Right cardiac atrium (tissue), 5 donors: ENCODE measurements at regions not wholly inside any gene's neighbourhood (a gene's known extent, or its start where the extent isn't known, plus 50 kb on each side); places are given as distances from the start of the nearest gene placed in this dataset.

ENCODE experiments used
- ATAC-seq, 2 donors: fragments of 200-7000 bp; cut with Tn5 transposase; one replicate each; pipeline versions ENCODE4 v1.8.0 to v1.9.1; 2020; ENCODE audit warnings: moderate library complexity in 2 of 2, mild to moderate bottlenecking in 1 of 2
- DNase-seq, 3 donors: peaks; one replicate each; pipeline ENCODE4 v3.0.0-alpha.2; 2020
- H3K27ac ChIP-seq: one replicate; pipeline ENCODE4 v1.5.1; 2013; ENCODE audit warnings: mild to moderate bottlenecking, low read length, control low read depth, moderate library complexity
- H3K27me3 ChIP-seq: one replicate; pipeline ENCODE4 v1.6.1; 2013; ENCODE audit not compliant: control insufficient read depth, insufficient read depth
- H3K4me1 ChIP-seq: one replicate; pipeline ENCODE4 v1.6.1; 2013; ENCODE audit warnings: low read length; ENCODE audit not compliant: control insufficient read depth, insufficient read depth
- H3K4me3 ChIP-seq: one replicate; pipeline ENCODE4 v1.5.1; 2013; ENCODE audit warnings: low read length, control low read depth
- H3K9me3 ChIP-seq: one replicate; pipeline ENCODE4 v1.6.1; 2013; ENCODE audit warnings: low read length; ENCODE audit not compliant: control insufficient read depth
- WGBS: extraction: QIAGEN DNeasy Blood & Tissue Kit; methylation state at CpG from one replicate; pipeline ENCODE4 v1.1.7; 2013; 5-methylcytosine and 5-hydroxymethylcytosine counted together
- intact Hi-C, 4 donors: fragments of 100-400 bp; cut with DNase I; formaldehyde crosslinking; loops; one replicate each; pipeline versions ENCODE4 v1.11.0 to v1.14.0; 2022 to 2023
- donor health status: healthy with polysubstance abuse.
- donor health status: DM: no; HTN: yes; CAD: no.
- donor health status: DM: no; HTN: no; CAD: no.
- donor health status: DM: no; HTN: yes; CAD: no; lungs with severe emphysema.
- donor health status: DM: yes; HTN: yes; CAD: no.

DNA sequence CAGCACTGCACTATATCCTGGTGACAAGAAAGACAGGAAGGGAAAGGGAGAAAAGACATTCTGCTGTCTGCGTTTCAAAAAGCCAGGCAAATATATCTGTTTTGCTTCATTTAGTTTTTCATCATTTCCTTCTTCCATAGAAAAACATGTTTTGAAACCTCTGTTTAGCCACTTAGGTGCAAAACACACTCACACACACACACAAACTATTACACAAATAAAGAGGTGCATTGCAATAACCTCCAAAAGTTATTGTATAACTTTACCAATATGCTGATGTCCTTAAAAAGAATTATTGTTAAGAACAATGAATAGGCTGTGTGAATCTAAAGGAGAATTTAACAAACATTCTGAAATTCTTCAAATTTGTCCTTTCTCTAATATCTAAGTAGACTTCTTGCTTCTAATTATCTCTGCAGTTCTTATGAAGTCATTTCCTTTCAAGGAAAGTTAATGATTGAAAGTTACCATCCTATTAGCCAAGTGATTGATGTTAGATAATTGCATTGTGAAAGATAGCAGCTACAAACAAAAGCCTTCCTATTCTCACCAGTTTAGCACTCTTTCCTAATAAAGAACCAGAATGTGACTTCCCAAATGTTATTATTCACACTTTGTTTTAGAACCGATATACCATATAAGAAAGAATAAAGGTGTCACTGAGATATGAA lies 516.7 kb downstream of the KCNJ3 start:
- Histone ChIP-seq H3K9me3 (no peaks in the 10 kb centered on the region), H3K4me3 (no peak overlapping the region), H3K27ac (no peak overlapping the region), H3K27me3 (no peaks in the 10 kb centered on the region), H3K4me1 (no peaks in the 10 kb centered on the region)
- no peak for DNase-seq
- 46% methylated on average over 2 of the region's 2 CpGs for WGBS
- intact Hi-C loops, result no loop called here
- ATAC-seq, result no peak

DNA sequence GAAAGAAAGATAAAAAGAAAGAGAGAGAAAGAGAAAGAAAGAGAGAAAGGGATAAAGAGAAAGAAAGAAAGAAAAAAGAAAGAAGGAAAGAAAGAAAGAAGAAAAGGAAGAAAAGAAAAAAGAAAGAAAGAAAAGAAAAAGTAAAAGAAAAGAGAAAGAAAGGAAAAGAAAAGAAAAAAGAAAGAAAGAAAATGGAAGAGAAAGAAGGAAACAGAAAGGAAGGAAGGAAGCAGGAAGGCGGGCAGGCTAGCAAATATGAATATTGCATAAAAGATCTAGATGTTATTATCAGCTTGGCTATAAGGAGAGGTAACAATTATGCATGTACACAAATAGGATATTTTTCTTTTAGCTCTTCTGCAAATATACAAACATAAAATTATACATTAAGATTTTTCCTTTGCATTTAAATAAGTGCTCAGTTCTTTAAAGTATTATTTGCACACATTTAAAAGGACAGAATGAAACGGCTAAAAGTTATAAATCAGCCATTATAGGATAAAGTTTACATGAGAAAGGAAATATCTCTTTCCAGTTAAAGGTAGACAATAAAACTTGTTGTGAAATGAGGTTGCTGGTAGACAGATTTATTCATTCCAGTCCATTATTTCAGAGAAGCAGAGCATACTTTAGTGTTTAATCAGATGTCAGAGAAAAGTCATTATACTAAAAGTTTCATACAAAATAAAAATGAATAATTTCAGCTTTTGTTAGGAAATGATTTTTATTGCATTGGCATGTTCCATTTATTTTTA lies 511.4 kb downstream of the KCNJ3 start:
- ATAC-seq (no peak), DNase-seq (no peak)
- no peaks in the 10 kb centered on the region for H3K27me3 ChIP-seq
- no peaks in the 10 kb centered on the region for H3K9me3 ChIP-seq
- intact Hi-C loops, result no loop called here
- no peak overlapping the region for H3K4me3 ChIP-seq
- no peak overlapping the region for H3K27ac ChIP-seq
- no peaks in the 10 kb centered on the region for H3K4me1 ChIP-seq
- 75% methylated on average over 2 of the region's 2 CpGs for WGBS

DNA sequence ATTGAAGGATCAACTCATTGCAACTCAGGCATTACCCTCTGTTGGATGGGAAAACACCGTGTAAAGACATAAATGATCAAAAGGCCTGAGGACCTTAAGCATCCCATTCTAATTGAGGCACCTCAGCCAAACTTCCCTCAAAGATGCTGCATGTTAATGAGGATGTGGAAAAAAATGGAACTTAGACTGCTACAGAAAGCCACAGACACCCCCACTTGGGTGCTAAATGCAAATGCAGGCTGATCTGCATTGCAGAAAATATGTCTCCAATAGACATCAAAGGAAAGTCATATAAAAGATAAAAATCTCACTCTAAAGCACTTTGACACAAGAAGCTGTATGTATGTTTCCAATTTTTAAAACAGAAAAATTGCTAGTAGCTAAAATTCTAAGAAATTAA lies 504.7 kb downstream of the KCNJ3 start:
- H3K4me3 ChIP-seq, result no peak overlapping the region
- 69% methylated on average over 1 of the region's 1 CpG for WGBS
- H3K27me3 ChIP-seq, result no peaks in the 10 kb centered on the region
- H3K4me1 ChIP-seq, result no peaks in the 10 kb centered on the region
- DNase-seq (no peak), ATAC-seq (no peak)
- no peak overlapping the region for H3K27ac ChIP-seq
- intact Hi-C loops, result no loop called here
- no peaks in the 10 kb centered on the region for H3K9me3 ChIP-seq

DNA sequence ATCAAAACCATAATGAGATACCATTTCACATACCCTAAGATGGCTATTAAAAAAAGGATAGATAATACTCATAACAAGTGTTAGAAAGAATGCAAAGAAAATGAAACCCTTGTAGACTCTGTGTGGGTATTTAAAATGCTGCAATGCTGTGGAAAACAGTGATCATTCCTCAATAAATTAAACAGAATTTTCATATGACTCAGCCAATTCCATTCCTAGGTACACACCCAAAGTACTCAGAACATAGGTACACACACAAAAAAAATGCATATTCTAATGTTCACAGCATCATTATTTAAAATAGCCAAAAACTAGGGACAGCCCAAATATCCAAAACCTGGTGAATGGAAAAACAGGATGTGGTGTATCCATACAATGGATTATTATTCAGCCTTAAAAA lies 502.3 kb downstream of the KCNJ3 start:
- no peak for DNase-seq
- Histone ChIP-seq H3K4me1 (no peaks in the 10 kb centered on the region), H3K4me3 (no peak overlapping the region), H3K9me3 (no peaks in the 10 kb centered on the region), H3K27me3 (no peaks in the 10 kb centered on the region), H3K27ac (no peak overlapping the region)
- ATAC-seq, result no peak
- intact Hi-C loops, result no loop called here

DNA sequence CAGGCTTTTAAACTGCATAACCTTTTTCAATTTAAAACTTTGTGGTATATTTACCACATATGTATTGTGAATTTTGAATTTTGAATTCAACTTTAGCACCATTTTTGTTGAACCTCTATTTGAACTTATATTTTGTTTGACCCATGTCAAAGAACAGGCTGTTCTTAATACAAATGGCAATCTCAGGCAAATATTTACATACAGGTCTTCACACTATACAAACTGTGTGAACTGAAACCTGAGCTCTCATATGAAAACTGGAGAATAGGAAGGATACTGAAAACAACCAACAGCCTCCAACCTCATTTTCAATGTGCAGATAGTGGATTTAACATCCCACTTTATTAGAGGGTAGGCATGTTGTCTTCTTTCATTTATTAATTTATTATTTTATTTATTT lies 491.8 kb downstream of the KCNJ3 start:
- ATAC-seq (no peak), DNase-seq (no peak)
- intact Hi-C loops, result no loop called here

DNA sequence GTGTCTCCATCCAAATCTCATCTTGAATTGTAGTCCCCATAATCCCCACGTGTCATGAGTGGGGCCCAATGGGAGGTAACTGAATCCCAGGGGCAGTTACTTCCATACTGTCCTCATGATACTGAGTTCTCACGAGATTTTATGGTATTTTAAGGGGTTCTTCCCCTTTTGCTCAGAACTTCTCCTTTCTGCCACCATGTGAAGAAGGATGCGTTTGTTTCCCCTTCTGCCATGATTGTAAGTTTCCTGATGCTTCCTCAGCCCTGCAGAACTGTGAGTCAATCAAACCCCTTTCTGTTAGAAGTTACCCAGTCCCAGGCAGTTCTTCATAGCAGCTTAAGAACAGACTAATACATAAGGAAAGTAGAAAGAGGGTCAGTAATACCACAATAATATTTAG lies 480.4 kb downstream of the KCNJ3 start:
- H3K27ac ChIP-seq, result no peak overlapping the region
- H3K4me1 ChIP-seq, result no peaks in the 10 kb centered on the region
- DNase-seq, result no peak
- H3K4me3 ChIP-seq, result no peak overlapping the region
- no peaks in the 10 kb centered on the region for H3K9me3 ChIP-seq
- H3K27me3 ChIP-seq, result no peaks in the 10 kb centered on the region
- ATAC-seq, result no peak
- intact Hi-C loops, result no loop called here
- WGBS, result 62% methylated on average over 3 of the region's 3 CpGs

More for the DNA sequence above, 491.8 kb downstream of the KCNJ3 start:
- no peaks in the 10 kb centered on the region for H3K9me3 ChIP-seq
- no peak overlapping the region for H3K27ac ChIP-seq
- no peaks in the 10 kb centered on the region for H3K27me3 ChIP-seq
- no peaks in the 10 kb centered on the region for H3K4me1 ChIP-seq
- no peak overlapping the region for H3K4me3 ChIP-seq

DNA sequence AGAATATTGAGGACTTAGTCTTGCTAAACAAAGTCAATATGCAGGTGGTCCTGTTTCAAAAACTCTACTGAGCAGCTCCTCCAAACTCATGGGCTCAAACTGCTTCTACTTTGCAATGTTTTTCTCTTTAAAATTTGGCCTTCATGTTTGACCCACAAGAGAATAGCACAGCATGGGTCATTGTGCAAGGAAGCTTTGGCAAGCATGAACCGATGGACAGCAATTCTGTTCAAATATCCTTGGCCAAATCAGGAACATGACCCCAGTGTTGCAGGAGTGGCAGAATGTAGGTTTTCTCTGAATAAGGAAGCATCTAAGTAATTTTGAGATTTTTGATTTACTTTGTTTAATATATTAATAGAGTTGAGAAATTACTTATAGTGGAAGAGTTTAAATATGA lies 477.9 kb downstream of the KCNJ3 start:
- WGBS, result 66% methylated on average over 1 of the region's 1 CpG
- ATAC-seq (no peak), DNase-seq (no peak)
- Histone ChIP-seq H3K27ac (no peak overlapping the region), H3K9me3 (no peaks in the 10 kb centered on the region), H3K4me3 (no peak overlapping the region), H3K4me1 (no peaks in the 10 kb centered on the region), H3K27me3 (no peaks in the 10 kb centered on the region)
- intact Hi-C loops, result no loop called here

DNA sequence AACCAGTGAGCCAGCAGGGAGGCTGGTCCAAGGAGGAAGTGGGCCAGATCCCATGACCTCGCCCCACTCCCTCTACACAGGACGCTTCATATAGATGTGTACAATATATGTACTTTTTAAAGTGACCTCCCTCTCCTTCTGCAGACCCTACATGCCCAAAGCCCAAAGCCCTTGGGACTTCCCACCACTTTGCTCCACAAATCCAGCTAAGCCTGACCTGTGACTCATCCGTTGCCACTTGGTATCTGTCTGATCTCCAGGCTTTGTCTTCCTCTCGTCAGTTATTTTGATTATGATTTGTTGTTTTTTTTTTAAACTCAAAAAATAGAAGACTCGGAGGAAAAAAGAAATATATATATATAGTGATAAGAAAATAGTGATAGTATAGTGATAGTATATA lies 470.8 kb downstream of the KCNJ3 start:
- WGBS, result 76% methylated on average over 5 of the region's 5 CpGs

DNA sequence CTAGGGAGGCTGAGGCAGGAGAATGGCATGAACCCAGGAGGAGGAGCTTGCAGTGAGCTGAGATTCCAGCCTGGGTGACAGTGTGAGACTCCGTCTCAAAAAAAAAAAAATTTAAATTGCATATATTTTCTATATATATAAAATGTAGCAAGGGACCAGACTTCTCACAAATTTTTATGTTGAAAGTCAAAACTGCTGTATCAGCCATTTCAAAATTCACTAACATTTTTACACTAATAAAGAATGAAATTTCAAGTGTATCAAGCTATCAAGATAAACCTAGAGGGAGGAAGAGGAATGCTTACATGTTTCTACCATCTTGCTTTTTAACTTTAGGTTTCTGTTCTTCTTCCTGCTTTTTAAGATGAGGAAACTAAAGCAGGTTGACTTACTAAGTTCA lies 464.0 kb downstream of the KCNJ3 start:
- no peaks in the 10 kb centered on the region for H3K27me3 ChIP-seq
- intact Hi-C loops, result no loop called here
- WGBS, result 90% methylated on average over 1 of the region's 1 CpG
- DNase-seq, result no peak
- H3K27ac ChIP-seq, result no peak overlapping the region
- H3K4me1 ChIP-seq, result no peaks in the 10 kb centered on the region
- H3K9me3 ChIP-seq, result no peaks in the 10 kb centered on the region
- no peak for ATAC-seq
- H3K4me3 ChIP-seq, result no peak overlapping the region

More for the DNA sequence above, 470.8 kb downstream of the KCNJ3 start:
- Histone ChIP-seq H3K27ac (no peak overlapping the region), H3K4me3 (no peak overlapping the region), H3K9me3 (no peaks in the 10 kb centered on the region), H3K27me3 (no peaks in the 10 kb centered on the region), H3K4me1 (no peaks in the 10 kb centered on the region)
- DNase-seq (no peak), ATAC-seq (no peak)
- intact Hi-C loops, result no loop called here

DNA sequence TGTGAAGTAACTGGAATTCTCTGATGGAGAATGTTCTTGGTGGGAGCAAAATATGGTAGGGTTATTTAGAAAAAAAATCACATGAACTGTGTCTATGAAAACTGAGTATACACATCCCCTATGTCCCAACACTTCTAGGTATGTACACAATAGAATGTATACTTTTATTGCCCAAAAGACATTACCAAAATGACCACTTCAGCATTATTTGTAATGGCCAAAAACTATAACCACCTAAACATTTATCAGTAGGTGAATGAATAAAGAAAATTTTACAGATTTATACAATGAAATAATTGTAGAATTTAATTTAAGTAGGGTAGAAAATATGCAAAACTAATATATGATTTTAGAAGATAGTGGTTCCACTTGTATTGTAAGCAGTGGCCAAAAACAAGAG lies 462.8 kb downstream of the KCNJ3 start:
- no peaks in the 10 kb centered on the region for H3K27me3 ChIP-seq
- H3K4me1 ChIP-seq, result no peaks in the 10 kb centered on the region
- H3K9me3 ChIP-seq, result no peaks in the 10 kb centered on the region
- no peak overlapping the region for H3K27ac ChIP-seq
- ATAC-seq (no peak), DNase-seq (no peak)
- H3K4me3 ChIP-seq, result no peak overlapping the region
- intact Hi-C loops, result no loop called here

DNA sequence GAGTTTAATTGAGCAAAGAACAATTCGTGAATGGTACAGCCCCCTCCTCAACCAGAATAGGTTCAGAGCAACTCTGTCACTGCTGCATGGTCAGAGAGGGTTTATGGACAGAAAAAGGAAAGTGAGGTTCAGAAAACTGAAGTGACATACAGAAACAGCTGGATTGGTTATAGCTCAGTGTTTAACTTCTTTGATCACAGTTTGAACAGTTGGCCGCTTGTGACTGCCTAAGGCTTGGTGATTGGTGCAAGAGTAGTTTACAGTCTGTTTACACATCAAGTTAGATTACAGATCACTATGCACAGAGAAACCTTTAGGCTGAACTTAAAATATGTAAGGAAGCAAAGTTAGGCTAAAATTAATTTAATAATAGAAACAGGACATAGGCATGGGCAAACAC lies 459.2 kb downstream of the KCNJ3 start:
- Histone ChIP-seq H3K4me1 (no peaks in the 10 kb centered on the region), H3K27ac (no peak overlapping the region), H3K9me3 (no peaks in the 10 kb centered on the region), H3K4me3 (no peak overlapping the region), H3K27me3 (no peaks in the 10 kb centered on the region)
- intact Hi-C loops, result no loop called here
- ATAC-seq, result no peak
- 79% methylated on average over 2 of the region's 2 CpGs for WGBS
- no peak for DNase-seq

DNA sequence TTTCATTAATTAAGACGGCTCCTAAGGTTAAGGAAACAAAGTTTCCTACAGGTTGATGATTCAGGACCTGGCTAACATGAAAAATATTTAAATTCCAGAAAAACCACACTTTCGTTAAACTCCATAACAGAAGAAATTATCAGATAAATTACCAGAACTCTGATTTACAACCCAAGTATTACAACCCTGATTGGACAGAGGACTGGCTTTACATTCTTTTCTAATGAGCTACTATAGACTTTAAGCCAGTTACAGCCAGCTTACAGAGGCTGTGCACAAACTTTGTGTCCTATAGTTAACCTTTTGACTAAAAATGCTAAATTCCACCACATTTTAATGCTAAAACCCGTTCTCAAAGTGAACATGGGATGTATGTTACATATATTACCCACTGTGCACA lies 458.6 kb downstream of the KCNJ3 start:
- WGBS, result 67% methylated on average over 3 of the region's 3 CpGs
- ATAC-seq (no peak), DNase-seq (no peak)

More for the DNA sequence above, 458.6 kb downstream of the KCNJ3 start:
- Histone ChIP-seq H3K27me3 (no peaks in the 10 kb centered on the region), H3K27ac (no peak overlapping the region), H3K9me3 (no peaks in the 10 kb centered on the region), H3K4me3 (no peak overlapping the region), H3K4me1 (no peaks in the 10 kb centered on the region)
- intact Hi-C loops, result no loop called here
